IMR-90 (cell line): ENCODE measurements at regions not wholly inside any gene's neighbourhood (a gene's known extent, or its start where the extent isn't known, plus 50 kb on each side); places are given as distances from the start of the nearest gene placed in this dataset.

Experiments
- ATAC-seq: fragments of 200-7000 bp; cut with Tn5 transposase; 2 replicates; pipeline ENCODE4 v1.9.1; 2020; ENCODE audit warnings: low read depth, mild to moderate bottlenecking, moderate library complexity
- BruUV-seq: library from RNA; stranded (reverse); fragments of 400-500 nt; replicated peaks from 2 replicates; lab custom pipeline; 2021; lab: Mats Ljungman, UMichigan
- CTCF ChIA-PET: fragments of 300-600 bp; formaldehyde crosslinking; extraction: SDS; loops from one replicate; lab custom pipeline; 2021; ENCODE audit warnings: antibody characterized with exemption; lab: Yijun Ruan, JAX
- POLR2A ChIA-PET: fragments of 300-600 bp; sonication (Branson Sonifier 250); formaldehyde crosslinking; loops from one replicate; lab custom pipeline; 2022; ENCODE audit warnings: antibody characterized with exemption; ENCODE audit not compliant: unreplicated experiment; lab: Charles Lee
- DNase-seq: peaks from one replicate; pipeline ENCODE4 v3.0.0; 2013
- H2AFZ ChIP-seq: replicated peaks from 2 replicates; pipeline ENCODE3; 2013; ENCODE audit warnings: low read length, mild to moderate bottlenecking; ENCODE audit not compliant: poor library complexity
- H2AK5ac ChIP-seq: 2 replicates; pipeline ENCODE4 v1.6.1; 2013; ENCODE audit warnings: low read depth, low read length, inconsistent platforms
- H2AK9ac ChIP-seq: replicated peaks from 2 replicates; pipeline ENCODE3; 2013; ENCODE audit warnings: mild to moderate bottlenecking, low read depth, low read length, moderate library complexity; ENCODE audit not compliant: poor library complexity
- H2BK120ac ChIP-seq: 2 replicates; pipeline ENCODE4 v1.6.1; 2013; ENCODE audit warnings: low read depth, low read length, inconsistent platforms
- H2BK15ac ChIP-seq: 3 replicates; pipeline ENCODE4 v1.6.1; 2013; ENCODE audit warnings: low read depth, low read length, inconsistent platforms
- H2BK20ac ChIP-seq: 2 replicates; pipeline ENCODE4 v1.6.1; 2013; ENCODE audit warnings: low read depth, mild to moderate bottlenecking, inconsistent platforms, low read length, moderate library complexity
- H2BK5ac ChIP-seq: 2 replicates; pipeline ENCODE4 v1.6.1; 2013; ENCODE audit warnings: mild to moderate bottlenecking, low read depth, low read length, inconsistent platforms; ENCODE audit not compliant: poor library complexity, severe bottlenecking
- H3K14ac ChIP-seq: replicated peaks from 2 replicates; pipeline ENCODE4 v1.6.1; 2013; ENCODE audit warnings: low read depth, low read length, inconsistent platforms
- H3K18ac ChIP-seq: 2 replicates; pipeline ENCODE4 v1.6.1; 2013; ENCODE audit warnings: low read depth, low read length, control low read depth
- H3K23ac ChIP-seq: 2 replicates; pipeline ENCODE4 v1.6.1; 2013; ENCODE audit warnings: low read depth, low read length, inconsistent platforms
- H3K27ac ChIP-seq: 2 replicates; pipeline ENCODE4 v1.5.1; 2013; ENCODE audit warnings: mild to moderate bottlenecking, control low read depth, low read length; ENCODE audit not compliant: insufficient read depth
- H3K27me3 ChIP-seq: 2 replicates; pipeline ENCODE4 v1.6.1; 2013; ENCODE audit warnings: low read length; ENCODE audit not compliant: control insufficient read depth, insufficient read depth
- H3K36me3 ChIP-seq: 2 replicates; pipeline ENCODE4 v1.6.1; 2013; ENCODE audit warnings: low read length, mixed read lengths; ENCODE audit not compliant: control insufficient read depth, insufficient read depth
- H3K4ac ChIP-seq: 2 replicates; pipeline ENCODE4 v1.6.1; 2013; ENCODE audit warnings: low read depth, low read length, inconsistent platforms
- H3K4me1 ChIP-seq: 2 replicates; pipeline ENCODE4 v1.6.1; 2013; ENCODE audit warnings: low read length, mixed read lengths; ENCODE audit not compliant: control insufficient read depth, insufficient read depth
- H3K4me2 ChIP-seq: 2 replicates; pipeline ENCODE4 v1.6.1; 2013; ENCODE audit warnings: low read depth, mild to moderate bottlenecking, control low read depth, low read length, moderate library complexity
- H3K4me3 ChIP-seq: 2 replicates; pipeline ENCODE4 v1.5.1; 2013; ENCODE audit warnings: low read depth, mild to moderate bottlenecking, control low read depth, low read length, moderate library complexity; ENCODE audit not compliant: insufficient read depth
- H3K56ac ChIP-seq: 2 replicates; pipeline ENCODE4 v1.6.1; 2013; ENCODE audit warnings: low read length, inconsistent platforms; ENCODE audit not compliant: insufficient read depth; ENCODE audit errors: extremely low read depth
- H3K79me1 ChIP-seq, 2 experiments: 2 replicates each; pipeline ENCODE4 v1.6.1; 2013; ENCODE audit warnings: low read length in 2 of 2, inconsistent platforms in 1 of 2, low read depth in 1 of 2
- H3K9ac ChIP-seq: 2 replicates; pipeline ENCODE4 v1.6.1; 2013; ENCODE audit warnings: low read depth, low read length, control low read depth
- H3K9me1 ChIP-seq: 2 replicates; pipeline ENCODE4 v1.6.1; 2013; ENCODE audit warnings: low read length, inconsistent platforms; ENCODE audit not compliant: insufficient read depth
- H3K9me3 ChIP-seq: 2 replicates; pipeline ENCODE4 v1.6.1; 2013; ENCODE audit warnings: low read length; ENCODE audit not compliant: control insufficient read depth, insufficient read depth
- H4K20me1 ChIP-seq: 2 replicates; pipeline ENCODE4 v1.6.1; 2013; ENCODE audit warnings: low read length, inconsistent platforms; ENCODE audit not compliant: insufficient read depth
- H4K5ac ChIP-seq: 2 replicates; pipeline ENCODE4 v1.6.1; 2013; ENCODE audit warnings: mild to moderate bottlenecking, low read depth, low read length, control low read depth
- H4K8ac ChIP-seq, 2 experiments: 2 replicates each; pipeline ENCODE4 v1.6.1; 2013; ENCODE audit warnings: low read depth in 2 of 2, low read length in 2 of 2, control low read depth in 1 of 2, inconsistent platforms in 1 of 2
- H4K91ac ChIP-seq: 2 replicates; pipeline ENCODE4 v1.6.1; 2013; ENCODE audit warnings: low read depth, low read length, inconsistent platforms; ENCODE audit not compliant: insufficient read depth
- CEBPB ChIP-seq: IDR thresholded peaks from 2 replicates; pipeline ENCODE4 v1.6.1; 2012; ENCODE audit warnings: low read depth, low read length, improper control_type of control experiment
- RFX5 ChIP-seq: IDR thresholded peaks from 2 replicates; pipeline ENCODE4 v1.8.0; 2012; ENCODE audit warnings: low read depth, mild to moderate bottlenecking, low read length, moderate library complexity
- SMC3 ChIP-seq: fragments of 150-350 bp; IDR thresholded peaks from 2 replicates; pipeline ENCODE4 v1.6.1; 2016; ENCODE audit warnings: low read depth, mild to moderate bottlenecking, antibody characterized with exemption, low read length, moderate library complexity
- WGBS, 2 experiments: methylation state at CpG; one replicate each; pipeline versions ENCODE4 v1.1.5 to v1.1.7; 2013; ENCODE audit warnings: missing lambda C conversion rate in 2 of 2; ENCODE audit not compliant: insufficient read length in 1 of 2; ENCODE audit errors: extremely low coverage in 2 of 2; 5-methylcytosine and 5-hydroxymethylcytosine counted together
- dilution Hi-C: fragments of 300-500 bp; cut with HindIII; formaldehyde crosslinking; loops from one replicate; pipeline ENCODE4 v1.14.3; 2018; ENCODE audit warnings: low sequenced_read_pairs; ENCODE audit not compliant: unreplicated experiment
- in situ Hi-C: fragments of 300-500 bp; cut with MboI; formaldehyde crosslinking; loops from 3 replicates; pipeline ENCODE4 v1.14.3; 2019; ENCODE audit warnings: low sequenced_read_pairs, inconsistent platforms, mixed read lengths
- intact Hi-C: fragments of 100-400 bp; cut with micrococcal nuclease; formaldehyde crosslinking; loops from 2 replicates; pipeline ENCODE4 v1.10.0; 2022
- TF ChIP-seq, protein P1 (sequence below): conservative IDR thresholded peaks from 2 replicates; pipeline ENCODE4 v1.5.1; 2012; ENCODE audit warnings: mild to moderate bottlenecking, low read depth, low read length, improper control_type of control experiment
- TF ChIP-seq, protein P2 (sequence below): fragments of 150-350 bp; IDR thresholded peaks from 2 replicates; pipeline ENCODE4 v1.6.1; 2016; ENCODE audit warnings: low read depth, mild to moderate bottlenecking, low read length, moderate library complexity, borderline replicate concordance

DNA sequence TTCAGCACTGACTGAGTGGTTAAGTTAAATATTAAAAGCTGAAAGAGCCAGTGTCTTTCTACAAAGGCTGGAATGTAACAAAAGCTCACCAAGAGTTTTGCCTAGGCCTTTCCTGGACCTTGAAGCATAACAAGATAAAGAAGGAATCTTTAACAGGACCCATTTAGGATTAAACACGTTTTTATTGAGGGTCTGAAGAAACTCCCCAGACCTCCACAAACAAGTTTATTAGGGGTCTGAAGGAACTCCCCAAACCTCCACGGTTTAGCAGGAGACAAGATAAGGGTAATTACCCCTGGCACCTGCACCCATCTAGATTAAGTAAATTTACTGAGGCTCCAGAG is 104.0 kb downstream of the ACAA2 start:
- Histone ChIP-seq H3K23ac (no peak overlapping the region), H3K27me3 (peaks cover 11% of the 10 kb centered on the region), H2BK20ac (no peak overlapping the region), H4K5ac (no peak overlapping the region), H3K36me3 (no peaks in the 10 kb centered on the region), H3K9ac (no peak overlapping the region), H3K4ac (no peak overlapping the region), H3K4me1 (no peaks in the 10 kb centered on the region), H3K56ac (no peak overlapping the region), H2AFZ (no peak overlapping the region), H2BK120ac (no peak overlapping the region), H4K91ac (no peak overlapping the region), H3K4me3 (no peak overlapping the region), H2AK9ac (no peak overlapping the region), H2AK5ac (no peak overlapping the region), H4K20me1 (no peaks in the 10 kb centered on the region), H3K9me3 (no peaks in the 10 kb centered on the region), H3K18ac (no peak overlapping the region), H3K4me2 (no peak overlapping the region), H4K8ac (no peak overlapping the region), H3K14ac (no peak overlapping the region), H2BK15ac (no peak overlapping the region), H3K27ac (no peak overlapping the region), H2BK5ac (no peak overlapping the region), H3K79me1 (no peaks in the 10 kb centered on the region), H3K9me1 (no peaks in the 10 kb centered on the region)
- in situ Hi-C loops = no loop called here
- intact Hi-C loops = no loop called here
- WGBS, 2 experiments = no CpG with 5 or more reads among the region's 2 CpGs
- ChIA-PET CTCF (no interaction called here), POLR2A (no interaction called here)
- ATAC-seq (no peak), DNase-seq (no peak)
- TF ChIP-seq RFX5 (no peak), SMC3 (no peak), CEBPB (no peak)
- TF ChIP-seq, protein P1, sequence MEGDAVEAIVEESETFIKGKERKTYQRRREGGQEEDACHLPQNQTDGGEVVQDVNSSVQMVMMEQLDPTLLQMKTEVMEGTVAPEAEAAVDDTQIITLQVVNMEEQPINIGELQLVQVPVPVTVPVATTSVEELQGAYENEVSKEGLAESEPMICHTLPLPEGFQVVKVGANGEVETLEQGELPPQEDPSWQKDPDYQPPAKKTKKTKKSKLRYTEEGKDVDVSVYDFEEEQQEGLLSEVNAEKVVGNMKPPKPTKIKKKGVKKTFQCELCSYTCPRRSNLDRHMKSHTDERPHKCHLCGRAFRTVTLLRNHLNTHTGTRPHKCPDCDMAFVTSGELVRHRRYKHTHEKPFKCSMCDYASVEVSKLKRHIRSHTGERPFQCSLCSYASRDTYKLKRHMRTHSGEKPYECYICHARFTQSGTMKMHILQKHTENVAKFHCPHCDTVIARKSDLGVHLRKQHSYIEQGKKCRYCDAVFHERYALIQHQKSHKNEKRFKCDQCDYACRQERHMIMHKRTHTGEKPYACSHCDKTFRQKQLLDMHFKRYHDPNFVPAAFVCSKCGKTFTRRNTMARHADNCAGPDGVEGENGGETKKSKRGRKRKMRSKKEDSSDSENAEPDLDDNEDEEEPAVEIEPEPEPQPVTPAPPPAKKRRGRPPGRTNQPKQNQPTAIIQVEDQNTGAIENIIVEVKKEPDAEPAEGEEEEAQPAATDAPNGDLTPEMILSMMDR = no peak
- TF ChIP-seq, protein P2, sequence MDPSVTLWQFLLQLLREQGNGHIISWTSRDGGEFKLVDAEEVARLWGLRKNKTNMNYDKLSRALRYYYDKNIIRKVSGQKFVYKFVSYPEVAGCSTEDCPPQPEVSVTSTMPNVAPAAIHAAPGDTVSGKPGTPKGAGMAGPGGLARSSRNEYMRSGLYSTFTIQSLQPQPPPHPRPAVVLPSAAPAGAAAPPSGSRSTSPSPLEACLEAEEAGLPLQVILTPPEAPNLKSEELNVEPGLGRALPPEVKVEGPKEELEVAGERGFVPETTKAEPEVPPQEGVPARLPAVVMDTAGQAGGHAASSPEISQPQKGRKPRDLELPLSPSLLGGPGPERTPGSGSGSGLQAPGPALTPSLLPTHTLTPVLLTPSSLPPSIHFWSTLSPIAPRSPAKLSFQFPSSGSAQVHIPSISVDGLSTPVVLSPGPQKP = no peak
- dilution Hi-C loops = no loop called here
- no TSS peak for BruUV-seq
